ENCODE measurements at regions not wholly inside any gene's neighbourhood (a gene's known extent, or its start where the extent isn't known, plus 50 kb on each side); places are given as distances from the start of the nearest gene placed in this dataset.

DNA sequence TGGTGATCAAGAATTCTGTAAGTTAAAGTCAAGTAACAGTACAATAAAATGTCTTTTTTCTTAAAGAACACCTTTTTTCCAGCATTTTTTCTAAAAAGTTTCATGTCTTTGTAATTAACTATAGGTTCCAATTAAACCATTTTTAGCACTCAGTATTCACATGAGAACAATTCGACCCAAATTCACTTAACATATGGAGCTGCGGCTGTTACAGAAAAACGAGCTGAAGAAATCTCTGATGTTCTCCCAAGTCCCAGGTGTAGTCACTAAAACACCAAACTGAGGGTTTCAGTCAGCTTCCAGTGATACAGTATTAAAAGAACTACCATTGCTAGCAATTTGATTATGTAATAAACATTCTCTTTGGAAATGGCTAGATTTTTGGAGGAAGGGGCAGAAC, 117.6 kb downstream of the TNFSF13B start:
- no CpG with 5 or more reads among the region's 3 CpGs for WGBS (ENCODE audit: insufficient coverage, insufficient read length)
- DNase-seq (ENCODE audit: low read depth, low spot score): no peak
- no peak overlapping the region for H3K27ac ChIP-seq (ENCODE audit: low read length)
- H3K36me3 ChIP-seq (ENCODE audit: control insufficient read depth, insufficient read depth, low read length): no peaks in the 10 kb centered on the region
- H3K27me3 ChIP-seq (ENCODE audit: control insufficient read depth, insufficient read depth, low read length): no peaks in the 10 kb centered on the region
- no peaks in the 10 kb centered on the region for H3K4me1 ChIP-seq (ENCODE audit: control insufficient read depth, insufficient read depth, low read length)
- H3K9me3 ChIP-seq (ENCODE audit: control insufficient read depth, insufficient read depth, low read length): no peaks in the 10 kb centered on the region
- H3K4me3 ChIP-seq (ENCODE audit: low read length): no peak overlapping the region

DNA sequence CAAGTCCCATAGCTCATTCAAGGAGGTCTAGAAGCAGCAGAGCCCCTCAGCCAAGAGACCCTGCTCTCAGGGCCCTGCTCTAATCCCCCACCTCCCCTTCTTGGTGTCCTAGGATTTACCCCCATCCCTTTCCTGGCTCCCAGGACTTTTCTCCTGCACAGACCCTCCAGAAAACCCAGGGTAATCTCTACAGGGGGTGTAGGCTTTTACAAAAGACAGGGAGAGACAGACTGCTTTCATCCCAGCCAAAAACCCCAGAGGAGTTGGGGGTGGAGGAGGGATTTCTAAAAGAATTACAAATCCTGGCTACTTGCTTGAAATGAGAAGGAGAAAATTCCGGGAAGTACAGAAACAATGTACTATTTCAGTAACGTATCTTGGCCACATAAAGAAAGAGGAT, 133.3 kb downstream of the TNFSF13B start:
- Histone ChIP-seq H3K36me3 (ENCODE audit: control insufficient read depth, insufficient read depth, low read length) (no peaks in the 10 kb centered on the region), H3K4me3 (ENCODE audit: low read length) (no peak overlapping the region), H3K27me3 (ENCODE audit: control insufficient read depth, insufficient read depth, low read length) (no peaks in the 10 kb centered on the region), H3K9me3 (ENCODE audit: control insufficient read depth, insufficient read depth, low read length) (no peaks in the 10 kb centered on the region), H3K4me1 (ENCODE audit: control insufficient read depth, insufficient read depth, low read length) (0 out of 2 replicates have a peak, but pooled peaks cover 3% of the 10 kb centered on the region), H3K27ac (ENCODE audit: low read length) (no peak overlapping the region)
- no peak for DNase-seq (ENCODE audit: low read depth, low spot score)
- no CpG with 5 or more reads among the region's 2 CpGs for WGBS (ENCODE audit: insufficient coverage, insufficient read length)

DNA sequence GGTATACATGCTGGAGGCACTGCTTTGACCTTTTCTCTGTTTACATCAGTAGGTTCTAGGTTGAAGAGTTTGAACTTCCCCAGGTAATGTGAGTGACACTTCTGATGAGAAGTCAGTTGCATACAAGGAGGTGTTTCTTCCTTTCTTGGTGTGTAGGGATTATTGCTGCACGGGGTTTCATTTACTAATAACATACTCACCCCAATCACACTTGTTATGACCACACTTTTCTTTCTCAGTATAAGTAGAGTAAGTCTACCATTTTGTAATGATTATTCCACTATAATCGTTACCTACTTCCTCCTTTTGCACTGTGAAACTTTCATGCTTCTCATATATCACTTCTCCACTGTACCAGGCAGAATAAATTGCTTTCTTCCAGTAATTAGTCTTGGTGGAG, 138.0 kb downstream of the TNFSF13B start:
- no CpG with 5 or more reads among the region's 2 CpGs for WGBS (ENCODE audit: insufficient coverage, insufficient read length)
- 0 out of 2 replicates have a peak, but pooled peaks cover 2% of the 10 kb centered on the region for H3K4me1 ChIP-seq (ENCODE audit: control insufficient read depth, insufficient read depth, low read length)
- no peak for DNase-seq (ENCODE audit: low read depth, low spot score)
- H3K27me3 ChIP-seq (ENCODE audit: control insufficient read depth, insufficient read depth, low read length): no peaks in the 10 kb centered on the region
- H3K27ac ChIP-seq (ENCODE audit: low read length): no peak overlapping the region
- H3K4me3 ChIP-seq (ENCODE audit: low read length): no peak overlapping the region
- no peaks in the 10 kb centered on the region for H3K9me3 ChIP-seq (ENCODE audit: control insufficient read depth, insufficient read depth, low read length)
- H3K36me3 ChIP-seq (ENCODE audit: control insufficient read depth, insufficient read depth, low read length): no peaks in the 10 kb centered on the region

DNA sequence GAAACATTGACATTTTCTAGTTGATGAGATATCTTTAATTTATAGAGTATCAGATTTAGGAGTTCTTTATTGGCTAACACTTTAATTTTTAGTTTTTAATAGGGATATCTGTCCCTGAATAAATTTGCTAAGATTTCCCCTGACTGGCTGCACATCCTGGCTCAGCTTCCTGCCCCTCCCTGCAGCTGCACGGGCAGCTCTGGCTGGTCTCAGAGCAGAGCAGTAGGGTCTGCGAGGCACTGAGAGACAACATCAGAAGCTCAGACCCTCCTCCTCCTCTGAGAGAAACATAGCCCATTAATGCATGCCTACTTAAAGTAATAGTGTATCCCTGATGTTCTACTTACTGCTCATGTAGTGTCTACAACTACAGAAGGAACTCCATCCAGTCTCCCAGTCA, 139.2 kb downstream of the TNFSF13B start:
- WGBS (ENCODE audit: insufficient coverage, insufficient read length): no CpG with 5 or more reads among the region's 2 CpGs

DNA sequence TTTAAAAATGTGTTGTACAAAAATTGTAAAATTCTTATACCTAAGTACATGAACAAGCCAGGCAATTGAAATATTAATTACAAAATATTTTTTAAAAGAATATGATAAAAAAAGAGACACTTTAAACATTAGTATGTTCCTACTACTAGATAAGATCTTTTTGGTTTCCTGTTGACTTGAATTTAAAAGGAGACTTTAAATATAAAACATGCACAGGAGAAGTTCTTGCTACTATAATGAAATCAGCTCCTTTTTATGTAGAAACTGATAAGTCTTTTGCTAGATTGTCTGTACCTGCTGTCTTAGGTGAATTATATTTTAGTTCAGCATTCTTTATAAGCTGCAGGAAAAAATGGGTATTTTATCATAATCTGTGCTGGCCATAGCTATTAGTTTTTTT, 140.2 kb downstream of the TNFSF13B start:
- Histone ChIP-seq H3K4me1 (ENCODE audit: control insufficient read depth, insufficient read depth, low read length) (no peaks in the 10 kb centered on the region), H3K36me3 (ENCODE audit: control insufficient read depth, insufficient read depth, low read length) (no peaks in the 10 kb centered on the region), H3K27me3 (ENCODE audit: control insufficient read depth, insufficient read depth, low read length) (no peaks in the 10 kb centered on the region), H3K9me3 (ENCODE audit: control insufficient read depth, insufficient read depth, low read length) (no peaks in the 10 kb centered on the region), H3K27ac (ENCODE audit: low read length) (no peak overlapping the region), H3K4me3 (ENCODE audit: low read length) (no peak overlapping the region)
- DNase-seq (ENCODE audit: low read depth, low spot score): no peak

More for the DNA sequence above, 139.2 kb downstream of the TNFSF13B start:
- H3K27ac ChIP-seq (ENCODE audit: low read length): no peak overlapping the region
- no peaks in the 10 kb centered on the region for H3K27me3 ChIP-seq (ENCODE audit: control insufficient read depth, insufficient read depth, low read length)
- H3K36me3 ChIP-seq (ENCODE audit: control insufficient read depth, insufficient read depth, low read length): no peaks in the 10 kb centered on the region
- no peaks in the 10 kb centered on the region for H3K4me1 ChIP-seq (ENCODE audit: control insufficient read depth, insufficient read depth, low read length)
- DNase-seq (ENCODE audit: low read depth, low spot score): no peak
- no peaks in the 10 kb centered on the region for H3K9me3 ChIP-seq (ENCODE audit: control insufficient read depth, insufficient read depth, low read length)
- no peak overlapping the region for H3K4me3 ChIP-seq (ENCODE audit: low read length)

DNA sequence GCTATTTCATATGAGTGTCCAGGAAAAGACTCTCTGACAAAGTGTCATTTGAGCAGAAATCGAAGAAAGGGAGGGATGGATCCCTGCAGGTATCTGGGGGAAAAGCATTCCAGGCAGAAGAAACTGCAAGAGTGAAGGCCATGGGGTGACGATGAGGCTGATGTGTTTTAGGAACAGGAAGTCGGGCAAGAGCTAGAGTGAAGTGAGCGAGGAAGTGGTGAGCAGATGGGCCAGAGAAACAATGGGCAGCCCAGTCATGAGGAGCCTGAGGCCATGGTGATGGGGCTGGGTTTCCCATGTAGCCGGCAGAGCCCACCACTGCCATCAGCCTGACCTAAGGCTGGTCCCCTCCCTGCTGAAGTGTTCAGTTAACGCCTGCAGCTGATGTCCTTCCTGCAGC, 150.2 kb downstream of the TNFSF13B start:
- Histone ChIP-seq H3K4me1 (ENCODE audit: control insufficient read depth, insufficient read depth, low read length) (no peaks in the 10 kb centered on the region), H3K27ac (ENCODE audit: low read length) (no peak overlapping the region), H3K36me3 (ENCODE audit: control insufficient read depth, insufficient read depth, low read length) (no peaks in the 10 kb centered on the region), H3K27me3 (ENCODE audit: control insufficient read depth, insufficient read depth, low read length) (peaks cover 1% of the 10 kb centered on the region; the same call in 1 of the 2 replicates), H3K4me3 (ENCODE audit: low read length) (no peak overlapping the region), H3K9me3 (ENCODE audit: control insufficient read depth, insufficient read depth, low read length) (no peaks in the 10 kb centered on the region)
- no CpG with 5 or more reads among the region's 6 CpGs for WGBS (ENCODE audit: insufficient coverage, insufficient read length)
- no peak for DNase-seq (ENCODE audit: low read depth, low spot score)

DNA sequence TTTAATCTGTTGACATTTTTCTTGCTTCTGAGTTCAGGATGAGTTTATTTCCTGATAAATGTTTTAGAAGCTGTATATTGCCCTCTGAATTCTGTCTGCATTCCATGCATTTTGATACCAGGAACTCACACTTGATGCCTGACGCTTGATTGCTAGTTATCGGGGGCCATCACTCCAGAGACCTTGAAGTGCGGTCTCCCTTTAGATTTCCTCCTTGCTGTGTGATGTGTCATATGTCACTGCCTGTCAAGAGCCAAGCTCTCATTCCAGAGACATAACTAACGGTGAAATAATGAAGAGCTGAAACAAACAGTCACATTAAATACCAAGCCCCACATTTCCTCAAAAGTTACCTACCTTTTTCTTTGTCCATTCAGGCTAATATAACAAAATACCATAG, 155.5 kb downstream of the TNFSF13B start:
- no CpG with 5 or more reads among the region's 4 CpGs for WGBS (ENCODE audit: insufficient coverage, insufficient read length)
- Histone ChIP-seq H3K27me3 (ENCODE audit: control insufficient read depth, insufficient read depth, low read length) (peaks cover under 1% of the 10 kb centered on the region; the same call in 1 of the 2 replicates), H3K4me3 (ENCODE audit: low read length) (no peak overlapping the region)

DNA sequence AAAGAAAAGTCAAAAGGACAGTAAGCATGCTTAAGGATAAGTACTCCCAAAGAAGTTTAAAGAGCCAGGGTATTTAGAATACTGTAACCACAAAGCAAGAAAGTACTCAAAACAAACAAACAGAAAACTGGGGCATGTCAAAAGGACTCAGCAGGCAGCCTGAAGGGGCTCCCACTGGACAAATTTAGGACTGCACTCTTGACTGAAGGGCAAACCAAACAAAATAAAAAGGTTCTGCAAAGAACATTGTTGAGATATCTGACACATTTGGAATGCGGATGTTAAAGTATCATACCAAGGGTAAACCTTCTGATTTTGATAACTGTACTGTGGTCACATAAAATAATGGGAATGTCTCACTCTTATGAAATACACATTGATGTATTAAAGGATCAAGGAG, 157.4 kb downstream of the TNFSF13B start:
- no peaks in the 10 kb centered on the region for H3K27me3 ChIP-seq (ENCODE audit: control insufficient read depth, insufficient read depth, low read length)
- H3K4me3 ChIP-seq (ENCODE audit: low read length): no peak overlapping the region
- H3K4me1 ChIP-seq (ENCODE audit: control insufficient read depth, insufficient read depth, low read length): no peaks in the 10 kb centered on the region
- H3K36me3 ChIP-seq (ENCODE audit: control insufficient read depth, insufficient read depth, low read length): no peaks in the 10 kb centered on the region
- DNase-seq (ENCODE audit: low read depth, low spot score): no peak
- no CpG with 5 or more reads among the region's 1 CpG for WGBS (ENCODE audit: insufficient coverage, insufficient read length)
- no peak overlapping the region for H3K27ac ChIP-seq (ENCODE audit: low read length)
- no peaks in the 10 kb centered on the region for H3K9me3 ChIP-seq (ENCODE audit: control insufficient read depth, insufficient read depth, low read length)

More for the DNA sequence above, 155.5 kb downstream of the TNFSF13B start:
- no peak for DNase-seq (ENCODE audit: low read depth, low spot score)
- Histone ChIP-seq H3K27ac (ENCODE audit: low read length) (no peak overlapping the region), H3K36me3 (ENCODE audit: control insufficient read depth, insufficient read depth, low read length) (no peaks in the 10 kb centered on the region), H3K4me1 (ENCODE audit: control insufficient read depth, insufficient read depth, low read length) (no peaks in the 10 kb centered on the region), H3K9me3 (ENCODE audit: control insufficient read depth, insufficient read depth, low read length) (no peaks in the 10 kb centered on the region)

DNA sequence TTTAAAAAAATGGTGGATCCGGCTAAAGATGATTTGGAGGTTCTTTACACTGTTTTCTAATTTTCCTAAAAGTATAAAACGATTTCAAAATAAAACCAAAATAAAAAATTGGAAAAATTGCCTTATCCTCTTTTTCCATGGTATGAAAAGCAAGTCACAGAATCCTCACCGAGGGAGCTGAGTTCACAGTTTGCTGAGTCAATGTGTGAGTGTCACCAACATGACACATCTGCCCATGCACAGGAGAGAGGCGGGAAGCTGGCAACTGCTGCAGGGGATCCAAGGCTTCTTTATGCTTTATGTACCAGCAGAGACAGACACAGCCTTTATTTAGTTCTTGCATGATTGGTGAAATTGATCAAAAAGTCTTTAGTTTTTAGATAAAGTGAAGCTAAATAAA, 157.8 kb downstream of the TNFSF13B start:
- Histone ChIP-seq H3K4me3 (ENCODE audit: low read length) (no peak overlapping the region), H3K27ac (ENCODE audit: low read length) (no peak overlapping the region), H3K27me3 (ENCODE audit: control insufficient read depth, insufficient read depth, low read length) (no peaks in the 10 kb centered on the region), H3K9me3 (ENCODE audit: control insufficient read depth, insufficient read depth, low read length) (no peaks in the 10 kb centered on the region), H3K4me1 (ENCODE audit: control insufficient read depth, insufficient read depth, low read length) (no peaks in the 10 kb centered on the region), H3K36me3 (ENCODE audit: control insufficient read depth, insufficient read depth, low read length) (no peaks in the 10 kb centered on the region)
- no CpG with 5 or more reads among the region's 4 CpGs for WGBS (ENCODE audit: insufficient coverage, insufficient read length)
- DNase-seq (ENCODE audit: low read depth, low spot score): no peak

DNA sequence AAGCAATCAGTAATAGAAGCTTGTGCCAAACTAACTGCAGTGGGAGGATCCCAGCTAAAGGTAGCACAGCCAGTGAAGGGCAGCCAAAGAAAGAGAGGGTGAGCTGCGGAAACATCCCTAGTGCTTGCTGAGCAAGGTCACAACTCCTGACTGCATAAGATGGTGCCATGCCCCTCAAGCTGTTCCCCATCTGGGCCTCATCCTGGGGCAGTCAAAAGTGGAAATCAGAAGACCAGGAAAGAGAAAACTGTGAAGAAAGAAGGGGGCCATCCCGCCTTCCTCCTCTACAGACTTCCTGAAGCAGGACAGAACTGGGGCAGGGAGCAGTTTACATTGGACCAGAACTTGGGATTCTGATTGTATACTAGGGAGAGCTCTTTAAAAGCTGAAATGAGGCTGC, 159.2 kb downstream of the TNFSF13B start:
- no peaks in the 10 kb centered on the region for H3K9me3 ChIP-seq (ENCODE audit: control insufficient read depth, insufficient read depth, low read length)
- H3K4me3 ChIP-seq (ENCODE audit: low read length): no peak overlapping the region
- no peaks in the 10 kb centered on the region for H3K36me3 ChIP-seq (ENCODE audit: control insufficient read depth, insufficient read depth, low read length)
- H3K27me3 ChIP-seq (ENCODE audit: control insufficient read depth, insufficient read depth, low read length): no peaks in the 10 kb centered on the region
- no CpG with 5 or more reads among the region's 2 CpGs for WGBS (ENCODE audit: insufficient coverage, insufficient read length)
- H3K27ac ChIP-seq (ENCODE audit: low read length): no peak overlapping the region
- no peak for DNase-seq (ENCODE audit: low read depth, low spot score)
- H3K4me1 ChIP-seq (ENCODE audit: control insufficient read depth, insufficient read depth, low read length): no peaks in the 10 kb centered on the region

DNA sequence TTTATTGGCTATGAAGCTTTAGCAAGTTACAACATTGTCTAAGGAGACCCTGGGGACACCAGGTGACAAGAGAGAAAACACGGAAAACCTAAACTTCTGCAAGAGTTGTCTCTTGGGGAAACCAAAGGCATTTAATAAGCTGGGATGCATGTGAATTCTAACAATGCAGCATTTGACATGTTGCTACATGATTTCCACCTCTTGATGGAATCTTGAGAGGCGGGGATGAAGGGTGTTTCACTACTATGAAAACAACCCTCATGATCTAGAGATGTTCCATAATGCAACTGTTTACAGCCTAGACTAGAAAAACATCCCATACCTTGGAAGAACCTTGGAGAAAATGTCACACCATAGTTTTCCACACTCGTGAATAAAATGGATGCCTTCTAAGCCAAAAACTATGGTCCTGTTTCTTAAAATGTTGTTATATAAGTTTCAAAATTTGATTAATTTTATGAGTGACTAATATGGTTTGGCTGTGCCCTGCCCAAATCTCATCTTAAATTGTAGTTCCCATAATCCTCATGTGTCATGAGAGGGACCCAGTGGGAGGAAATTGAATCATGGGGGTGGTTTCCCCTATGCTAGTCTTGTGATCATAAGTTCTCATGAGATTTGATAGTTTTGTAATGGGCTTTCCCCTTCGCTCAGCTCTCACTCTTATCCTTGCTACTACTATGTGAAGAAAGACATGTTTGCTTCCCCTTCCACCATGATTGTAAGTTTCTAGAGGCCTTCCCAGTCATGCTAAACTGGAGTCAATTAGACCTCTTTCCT, 164.6 kb downstream of the TNFSF13B start:
- Histone ChIP-seq H3K36me3 (ENCODE audit: control insufficient read depth, insufficient read depth, low read length) (no peaks in the 10 kb centered on the region), H3K4me3 (ENCODE audit: low read length) (no peak overlapping the region), H3K27me3 (ENCODE audit: control insufficient read depth, insufficient read depth, low read length) (no peaks in the 10 kb centered on the region), H3K4me1 (ENCODE audit: control insufficient read depth, insufficient read depth, low read length) (no peaks in the 10 kb centered on the region), H3K27ac (ENCODE audit: low read length) (no peak overlapping the region), H3K9me3 (ENCODE audit: control insufficient read depth, insufficient read depth, low read length) (no peaks in the 10 kb centered on the region)
- no CpG with 5 or more reads among the region's 4 CpGs for WGBS (ENCODE audit: insufficient coverage, insufficient read length)
- no peak for DNase-seq (ENCODE audit: low read depth, low spot score)
